Ascending aorta (tissue), 2 donors: ENCODE measurements at regions not wholly inside any gene's neighbourhood (a gene's known extent, or its start where the extent isn't known, plus 50 kb on each side); places are given as distances from the start of the nearest gene placed in this dataset.
"Not testable (repeated sequence)": the region's sequence is repeated elsewhere in the genome, so short reads cannot be mapped to it uniquely, and the experiment has no call there.

Experiments used
- DNase-seq, 2 donors: peaks; one replicate each; pipeline ENCODE4 v3.0.0-alpha.2; 2019; ENCODE audit warnings: low spot score in 2 of 2
- H3K27ac ChIP-seq, 2 donors: fragments of 200-600 bp; sonication (generic); one replicate each; pipeline ENCODE4 v1.5.1; 2016 to 2017; ENCODE audit warnings: mild to moderate bottlenecking in 1 of 2
- H3K27me3 ChIP-seq: fragments of 200-600 bp; sonication (generic); one replicate; pipeline ENCODE4 v1.5.1; 2017
- H3K36me3 ChIP-seq, 2 donors: fragments of 200-600 bp; sonication (generic); one replicate each; pipeline ENCODE4 v1.5.1; 2016
- H3K4me1 ChIP-seq, 2 donors: fragments of 200-600 bp; sonication (generic); one replicate each; pipeline ENCODE4 v1.5.1; 2016 to 2017; ENCODE audit warnings: mild to moderate bottlenecking in 1 of 2
- H3K4me3 ChIP-seq, 2 donors: fragments of 200-600 bp; sonication (generic); one replicate each; pipeline ENCODE4 v1.5.1; 2016 to 2017; ENCODE audit warnings: mild to moderate bottlenecking in 1 of 2
- H3K9me3 ChIP-seq, 2 donors: fragments of 200-600 bp; sonication (generic); one replicate each; pipeline ENCODE4 v1.5.1; 2016
- intact Hi-C: fragments of 100-400 bp; cut with DNase I; formaldehyde crosslinking; loops from one replicate; pipeline ENCODE4 v1.15.1; 2023
- TF ChIP-seq, protein P1 (sequence below), 3 experiments: fragments of 200-600 bp in 2 of 3; fragments of 450-650 bp in 1 of 3; sonication (generic) in 2 of 3; IDR thresholded peaks; one replicate each; pipeline ENCODE4 v1.5.1; 2016 to 2019; ENCODE audit warnings: antibody characterized with exemption in 3 of 3, mild to moderate bottlenecking in 1 of 3, moderate library complexity in 1 of 3

DNA sequence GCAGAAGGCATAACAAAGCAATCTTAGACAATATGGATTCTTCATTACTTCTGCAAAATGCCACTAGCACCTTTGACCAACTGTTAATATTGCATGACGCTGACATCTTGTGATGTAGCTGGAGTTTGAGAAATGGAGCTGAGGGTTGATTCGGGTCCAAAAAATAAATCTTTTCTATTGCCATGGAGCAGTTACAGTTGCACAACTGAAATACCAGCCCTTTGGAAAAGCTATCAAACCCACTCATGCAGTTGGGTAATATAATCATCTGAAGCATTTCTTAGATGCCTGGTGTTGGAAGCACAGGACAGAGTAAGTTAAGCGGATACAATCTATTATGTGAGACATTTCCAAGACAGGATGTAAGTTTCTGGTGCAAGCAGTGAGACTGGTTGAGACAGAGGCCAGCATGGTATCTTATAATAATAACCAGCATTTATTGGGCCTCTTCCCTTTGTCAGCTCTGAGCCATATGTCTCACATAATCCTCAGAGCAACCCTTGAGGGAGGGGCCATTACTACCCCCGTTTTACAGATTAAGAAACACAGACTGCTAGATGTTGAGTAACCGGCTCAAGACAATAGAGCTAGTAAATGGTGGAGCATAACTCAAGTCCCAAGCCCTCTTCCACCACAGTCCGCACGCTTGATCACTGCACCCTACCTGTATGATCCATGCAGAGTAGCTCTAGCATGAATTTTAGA, 74.9 kb upstream of the CAPRIN1 start:
- intact Hi-C loops, result no loop called here
- Histone ChIP-seq H3K27me3 (no peaks in the 10 kb centered on the region), H3K27ac (no peak overlapping the region), H3K4me3 (no peak overlapping the region), H3K4me1 (no peaks in the 10 kb centered on the region), H3K36me3 (no peaks in the 10 kb centered on the region), H3K9me3 (no peaks in the 10 kb centered on the region)
- DNase-seq, result no peak
- TF ChIP-seq, protein P1, sequence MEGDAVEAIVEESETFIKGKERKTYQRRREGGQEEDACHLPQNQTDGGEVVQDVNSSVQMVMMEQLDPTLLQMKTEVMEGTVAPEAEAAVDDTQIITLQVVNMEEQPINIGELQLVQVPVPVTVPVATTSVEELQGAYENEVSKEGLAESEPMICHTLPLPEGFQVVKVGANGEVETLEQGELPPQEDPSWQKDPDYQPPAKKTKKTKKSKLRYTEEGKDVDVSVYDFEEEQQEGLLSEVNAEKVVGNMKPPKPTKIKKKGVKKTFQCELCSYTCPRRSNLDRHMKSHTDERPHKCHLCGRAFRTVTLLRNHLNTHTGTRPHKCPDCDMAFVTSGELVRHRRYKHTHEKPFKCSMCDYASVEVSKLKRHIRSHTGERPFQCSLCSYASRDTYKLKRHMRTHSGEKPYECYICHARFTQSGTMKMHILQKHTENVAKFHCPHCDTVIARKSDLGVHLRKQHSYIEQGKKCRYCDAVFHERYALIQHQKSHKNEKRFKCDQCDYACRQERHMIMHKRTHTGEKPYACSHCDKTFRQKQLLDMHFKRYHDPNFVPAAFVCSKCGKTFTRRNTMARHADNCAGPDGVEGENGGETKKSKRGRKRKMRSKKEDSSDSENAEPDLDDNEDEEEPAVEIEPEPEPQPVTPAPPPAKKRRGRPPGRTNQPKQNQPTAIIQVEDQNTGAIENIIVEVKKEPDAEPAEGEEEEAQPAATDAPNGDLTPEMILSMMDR (IDR thresholded peaks at IDR 0.05), result no peak

DNA sequence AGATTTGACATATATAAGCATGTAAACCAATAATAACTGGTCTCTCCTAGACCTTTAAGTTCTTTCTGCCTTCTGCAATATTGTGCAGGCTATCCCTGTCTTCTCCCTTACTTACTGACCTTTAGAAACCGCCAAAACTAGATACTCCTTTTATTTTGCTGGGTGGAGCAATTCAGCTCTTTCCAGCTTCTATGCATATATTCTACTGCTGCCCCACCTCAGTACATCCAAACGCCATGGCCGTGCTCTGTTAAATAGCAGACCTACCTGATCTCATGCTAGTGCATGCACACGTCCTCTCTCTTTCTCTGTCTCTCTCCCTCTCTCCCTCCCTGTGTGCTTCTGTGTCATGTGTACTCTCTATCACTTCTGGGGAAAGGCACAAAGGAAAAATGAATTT, 76.7 kb upstream of the CAPRIN1 start:
- H3K4me1 ChIP-seq, result no peaks in the 10 kb centered on the region
- no peak for DNase-seq
- no peaks in the 10 kb centered on the region for H3K9me3 ChIP-seq
- intact Hi-C loops, result no loop called here
- TF ChIP-seq, protein P1 (IDR thresholded peaks at IDR 0.05), result no peak
- no peaks in the 10 kb centered on the region for H3K27me3 ChIP-seq
- no peak overlapping the region for H3K4me3 ChIP-seq
- H3K36me3 ChIP-seq, result no peaks in the 10 kb centered on the region
- H3K27ac ChIP-seq, result no peak overlapping the region

DNA sequence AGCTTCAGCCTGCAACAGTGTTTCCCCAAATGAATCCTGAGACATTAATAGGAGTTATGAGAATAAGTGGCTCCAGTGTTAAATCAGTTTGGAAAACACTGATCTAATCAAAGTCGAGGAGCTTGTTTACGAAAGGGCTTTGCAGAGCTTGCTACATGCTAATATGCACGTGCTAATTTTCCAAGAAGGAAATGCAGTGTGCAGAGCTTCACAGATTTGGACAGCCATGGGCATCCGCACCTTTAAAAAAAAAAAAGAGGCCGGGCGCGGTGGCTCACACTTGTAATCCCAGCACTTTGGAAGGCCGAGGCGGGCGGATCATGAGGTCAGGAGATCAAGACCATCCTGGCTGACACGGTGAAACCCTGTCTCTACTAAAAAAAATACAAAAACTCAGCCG, 79.7 kb upstream of the LMO2 start:
- DNase-seq, H3K4me1 ChIP-seq, H3K9me3 ChIP-seq, H3K36me3 ChIP-seq, H3K4me3 ChIP-seq, H3K27me3 ChIP-seq, H3K27ac ChIP-seq: not testable (repeated sequence)
- intact Hi-C loops, result loop anchor here (1.0 kb wide), 1 partner anchor 114 kb away; no protein-coding TSS in a partner anchor

DNA sequence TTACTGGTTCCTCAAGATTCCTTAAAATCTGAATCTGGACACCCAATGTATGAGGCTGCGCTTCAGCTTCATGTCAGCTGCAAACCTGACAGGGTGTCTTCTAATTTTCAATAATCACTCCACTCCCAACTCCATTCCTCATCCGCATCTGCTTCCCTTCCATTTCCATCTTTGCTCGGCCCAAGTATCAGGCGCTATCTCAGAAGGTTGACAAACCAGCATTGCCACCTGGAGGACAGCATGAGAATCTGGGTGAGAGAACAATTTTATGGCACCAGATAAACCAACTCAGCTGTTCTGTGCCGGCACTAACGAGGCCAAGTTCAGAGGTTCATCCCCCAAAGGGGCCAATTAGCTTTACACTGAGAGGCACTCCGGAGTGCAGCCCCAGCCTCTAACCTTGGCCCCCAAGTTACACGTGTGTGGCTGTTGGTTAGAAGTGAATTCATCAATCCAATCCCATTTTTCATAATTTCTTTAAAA, 79.1 kb upstream of the LMO2 start:
- peak in 1 of 2 donors; percentile 69 for DNase-seq
- Histone ChIP-seq H3K4me3 (no peak overlapping the region), H3K9me3 (no peaks in the 10 kb centered on the region), H3K27ac (no peak overlapping the region), H3K4me1 (no peaks in the 10 kb centered on the region), H3K27me3 (no peaks in the 10 kb centered on the region), H3K36me3 (no peaks in the 10 kb centered on the region)
- TF ChIP-seq, protein P1 (IDR thresholded peaks at IDR 0.05), result peak; percentile 54 to 74 (median 72)
- intact Hi-C loops, result loop anchor here (1.0 kb wide), 1 partner anchor 114 kb away; no protein-coding TSS in a partner anchor

DNA sequence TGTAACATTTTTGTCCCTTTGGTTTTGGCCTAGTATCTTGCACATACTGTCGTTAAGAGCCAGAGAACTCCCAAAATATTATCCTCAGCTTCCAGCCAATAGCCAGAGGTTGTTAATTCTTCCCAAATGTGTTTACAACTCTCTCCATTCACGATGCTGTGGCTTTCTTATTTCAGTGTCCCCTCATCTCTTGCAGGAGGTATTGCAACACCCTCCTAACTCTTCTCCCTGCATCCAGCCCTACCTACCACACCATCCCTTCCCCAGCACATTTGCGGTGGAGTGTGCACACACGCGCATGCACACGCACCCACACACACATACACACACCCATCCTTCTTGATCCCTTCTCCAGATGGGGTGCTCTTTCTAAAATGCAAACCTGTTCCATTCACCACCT, 75.6 kb upstream of the LMO2 start:
- H3K36me3 ChIP-seq, result no peaks in the 10 kb centered on the region
- no peak for DNase-seq
- H3K4me3 ChIP-seq, result no peak overlapping the region
- TF ChIP-seq, protein P1 (IDR thresholded peaks at IDR 0.05), result no peak
- no peaks in the 10 kb centered on the region for H3K27me3 ChIP-seq
- no peak overlapping the region for H3K27ac ChIP-seq
- no peaks in the 10 kb centered on the region for H3K9me3 ChIP-seq
- intact Hi-C loops, result no loop called here
- H3K4me1 ChIP-seq, result no peaks in the 10 kb centered on the region

DNA sequence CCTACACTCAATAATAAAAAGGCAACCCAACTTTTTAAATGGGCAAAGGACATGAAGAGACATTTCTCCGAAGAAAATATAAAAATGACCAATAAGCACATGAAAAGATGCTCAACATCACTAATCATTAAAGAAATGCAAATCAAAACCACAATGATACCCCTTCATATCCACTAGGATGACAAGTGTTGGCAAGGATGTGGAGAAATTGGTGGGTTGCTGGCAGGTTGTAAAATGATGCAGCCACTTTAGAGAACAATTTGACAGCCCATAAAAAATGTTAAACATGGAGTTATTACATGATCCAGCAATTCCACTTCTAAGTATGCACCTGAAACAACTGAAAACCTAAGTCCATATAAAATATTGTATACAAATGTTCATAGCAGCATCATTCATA, 73.2 kb upstream of the LMO2 start:
- H3K4me1 ChIP-seq, result no peaks in the 10 kb centered on the region
- intact Hi-C loops, result no loop called here
- no peaks in the 10 kb centered on the region for H3K36me3 ChIP-seq
- no peak overlapping the region for H3K27ac ChIP-seq
- H3K9me3 ChIP-seq, result no peaks in the 10 kb centered on the region
- no peak for DNase-seq
- TF ChIP-seq, protein P1 (IDR thresholded peaks at IDR 0.05), result no peak
- no peaks in the 10 kb centered on the region for H3K27me3 ChIP-seq
- H3K4me3 ChIP-seq, result no peak overlapping the region
